GM12878 (cell line): ENCODE measurements at regions not wholly inside any gene's neighbourhood (a gene's known extent, or its start where the extent isn't known, plus 50 kb on each side); places are given as distances from the start of the nearest gene placed in this dataset.

Source experiments
- ATAC-seq: fragments of 200-7000 bp; cut with Tn5 transposase; 3 replicates; pipeline ENCODE4 v1.9.1; 2020; ENCODE audit warnings: mild to moderate bottlenecking, moderate library complexity
- BruUV-seq: library from RNA; stranded (reverse); fragments of 400-500 nt; replicated peaks from 2 replicates; lab custom pipeline; 2021; lab: Mats Ljungman, UMichigan
- CTCF ChIA-PET: fragments of 300-600 bp; sonication (Branson Sonifier 250); formaldehyde crosslinking; extraction: SDS; loops from one replicate; lab custom pipeline; 2021; ENCODE audit warnings: inconsistent platforms; lab: Yijun Ruan, JAX
- POLR2A ChIA-PET: fragments of 350-600 bp; formaldehyde crosslinking; extraction: SDS; loops from one replicate; lab custom pipeline; 2021; ENCODE audit warnings: inconsistent platforms; lab: Charles Lee
- RAD21 ChIA-PET: fragments of 300-600 bp; sonication (Branson Sonifier 250); formaldehyde crosslinking; loops from one replicate; lab custom pipeline; 2023; ENCODE audit warnings: antibody characterized with exemption; ENCODE audit not compliant: unreplicated experiment; lab: Charles Lee
- SMC1A ChIA-PET: fragments of 300-600 bp; sonication (Branson Sonifier 250); formaldehyde crosslinking; loops from one replicate; lab custom pipeline; 2023; ENCODE audit not compliant: unreplicated experiment, uncharacterized antibody; lab: Charles Lee
- DNase-seq: peaks from one replicate; pipeline ENCODE4 v3.0.0-alpha.2; 2011; ENCODE audit warnings: low read depth, low spot score
- FAIRE-seq: peaks from 3 replicates; lab custom pipeline; 2011; peaks lifted over from hg19 to GRCh38; lab: Jason Lieb, UNC
- H2AFZ ChIP-seq: 2 replicates; pipeline ENCODE4 v1.6.0; 2011; ENCODE audit warnings: low read depth, low read length, control low read depth; ENCODE audit not compliant: control insufficient read depth
- H3K27ac ChIP-seq: 2 replicates; pipeline ENCODE4 v1.5.1; 2011; ENCODE audit warnings: control low read depth; ENCODE audit not compliant: control insufficient read depth, insufficient read depth
- H3K27me3 ChIP-seq, 2 experiments: replicated peaks in 1 of 2; 2 replicates each; pipeline versions ENCODE4 v1.6.0 to v1.6.1; 2011; ENCODE audit warnings: low read length in 1 of 2; ENCODE audit not compliant: control insufficient read depth in 2 of 2, insufficient read depth in 2 of 2
- H3K36me3 ChIP-seq, 2 experiments: 2 replicates each; pipeline ENCODE4 v1.5.1; 2011; ENCODE audit warnings: low read length in 1 of 2; ENCODE audit not compliant: control insufficient read depth in 2 of 2, insufficient read depth in 2 of 2
- H3K4me1 ChIP-seq: 2 replicates; pipeline ENCODE4 v1.6.1; 2011; ENCODE audit warnings: mild to moderate bottlenecking, low read length, moderate library complexity, mixed read lengths; ENCODE audit not compliant: control insufficient read depth, insufficient read depth
- H3K4me2 ChIP-seq: 2 replicates; pipeline ENCODE4 v1.6.0; 2011; ENCODE audit warnings: control low read depth; ENCODE audit not compliant: control insufficient read depth, insufficient read depth
- H3K4me3 ChIP-seq: fragments of 200-600 bp; sonication (generic); 2 replicates; pipeline ENCODE4 v1.5.1; 2016
- H3K79me2 ChIP-seq: 2 replicates; pipeline ENCODE4 v1.6.0; 2011; ENCODE audit warnings: low read length; ENCODE audit not compliant: control insufficient read depth, insufficient read depth
- H3K9ac ChIP-seq: 2 replicates; pipeline ENCODE4 v1.8.0; 2011; ENCODE audit warnings: low read length, control low read depth, mixed read lengths; ENCODE audit not compliant: control insufficient read depth, insufficient read depth
- H3K9me3 ChIP-seq: replicated peaks from 3 replicates; pipeline ENCODE4 v1.5.1; 2011; ENCODE audit warnings: mild to moderate bottlenecking, low read length; ENCODE audit not compliant: control insufficient read depth, insufficient read depth
- H4K20me1 ChIP-seq: 2 replicates; pipeline ENCODE4 v1.6.0; 2011; ENCODE audit not compliant: control insufficient read depth, insufficient read depth
- CREB1 ChIP-seq: IDR thresholded peaks from 2 replicates; pipeline ENCODE4 v1.6.1; 2012; ENCODE audit warnings: low read depth, mild to moderate bottlenecking, inconsistent platforms
- FOXK2 ChIP-seq: fragments of 450-650 bp; IDR thresholded peaks from 2 replicates; pipeline ENCODE4 v1.6.1; 2017; ENCODE audit warnings: mild to moderate bottlenecking, moderate library complexity
- KAT2A ChIP-seq: conservative IDR thresholded peaks from 2 replicates; pipeline ENCODE4 v1.6.1; 2011; ENCODE audit warnings: low read depth, low read length; ENCODE audit not compliant: control insufficient read depth
- NFXL1 ChIP-seq: fragments of 450-650 bp; IDR thresholded peaks from 2 replicates; pipeline ENCODE4 v1.6.1; 2017; ENCODE audit warnings: antibody characterized with exemption, mild to moderate bottlenecking, borderline replicate concordance
- SIN3A ChIP-seq: IDR thresholded peaks from 2 replicates; pipeline ENCODE4 v1.6.1; 2012; ENCODE audit warnings: low read depth, low read length, improper control_type of control experiment
- SMAD5 ChIP-seq: IDR thresholded peaks from 2 replicates; pipeline ENCODE4 v1.6.1; 2016; ENCODE audit warnings: antibody characterized with exemption, low read depth
- SPI1 ChIP-seq: IDR thresholded peaks from 2 replicates; pipeline ENCODE4 v1.6.1; 2011; ENCODE audit warnings: low read depth, mild to moderate bottlenecking, low read length, moderate library complexity, borderline replicate concordance; ENCODE audit not compliant: insufficient read depth
- ZNF384 ChIP-seq: IDR thresholded peaks from 2 replicates; pipeline ENCODE4 v1.6.1; 2012; ENCODE audit warnings: low read depth, mild to moderate bottlenecking, low read length, improper control_type of control experiment, borderline replicate concordance
- WGBS: methylation state at CpG from one replicate; pipeline ENCODE4 v1.1.6; 2016; ENCODE audit warnings: low lambda C conversion rate; ENCODE audit not compliant: insufficient replicate concordance, insufficient coverage; ENCODE audit errors: missing lambda C conversion rate; 5-methylcytosine and 5-hydroxymethylcytosine counted together
- in situ Hi-C: fragments of 300-500 bp; cut with MboI; formaldehyde crosslinking; loops from 9 replicates; pipeline ENCODE4 v1.14.3; 2018; ENCODE audit warnings: mixed read lengths
- intact Hi-C: fragments of 100-400 bp; cut with micrococcal nuclease; formaldehyde crosslinking; loops from one replicate; pipeline ENCODE4 v1.14.2; 2022; ENCODE audit not compliant: unreplicated experiment

DNA sequence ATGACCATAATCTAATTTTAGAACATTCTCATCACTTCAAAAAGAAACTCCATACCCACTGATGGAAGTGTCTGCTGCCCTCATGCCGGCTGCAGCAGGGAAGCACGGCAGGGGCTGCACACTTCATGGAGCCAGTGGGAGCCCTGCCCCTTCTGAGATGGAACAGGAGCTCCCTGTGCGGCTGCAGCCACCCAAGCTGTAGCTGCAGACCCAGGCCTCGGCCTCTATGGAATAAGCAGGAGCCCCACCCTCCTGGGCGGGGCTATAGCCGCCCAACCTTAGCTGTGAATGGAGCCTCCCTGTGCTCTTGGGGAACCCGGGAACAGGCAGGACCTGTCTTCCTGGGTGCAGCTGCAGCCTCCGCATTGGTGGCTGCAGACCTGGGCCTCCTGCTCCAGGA, 128.5 kb downstream of the NUDT12 start:
- RAD21 ChIA-PET, result no interaction called here
- no peaks in the 10 kb centered on the region for H3K27me3 ChIP-seq
- no peaks in the 10 kb centered on the region for H4K20me1 ChIP-seq
- no peak overlapping the region for H2AFZ ChIP-seq
- no peak for TF ChIP-seq NFXL1
- no peak for TF ChIP-seq SMAD5
- no peak for TF ChIP-seq CREB1
- no peak for TF ChIP-seq SIN3A
- TF ChIP-seq KAT2A, result no peak
- TF ChIP-seq SPI1, result no peak
- TF ChIP-seq FOXK2, result no peak
- no peak overlapping the region for H3K4me2 ChIP-seq
- no peaks in the 10 kb centered on the region for H3K4me1 ChIP-seq
- no peaks in the 10 kb centered on the region for H3K36me3 ChIP-seq
- POLR2A ChIA-PET, result no interaction called here
- no peak overlapping the region for H3K9ac ChIP-seq
- intact Hi-C loops, result no loop called here
- in situ Hi-C loops, result no loop called here
- H3K79me2 ChIP-seq, result no peaks in the 10 kb centered on the region
- CTCF ChIA-PET, result no interaction called here
- no peak overlapping the region for H3K27ac ChIP-seq
- 43% methylated on average over 8 of the region's 8 CpGs for WGBS
- FAIRE-seq (no peak), ATAC-seq (no peak), DNase-seq (no peak)
- H3K4me3 ChIP-seq, result no peak overlapping the region
- no peaks in the 10 kb centered on the region for H3K9me3 ChIP-seq
- no TSS peak for BruUV-seq
- SMC1A ChIA-PET, result no interaction called here

DNA sequence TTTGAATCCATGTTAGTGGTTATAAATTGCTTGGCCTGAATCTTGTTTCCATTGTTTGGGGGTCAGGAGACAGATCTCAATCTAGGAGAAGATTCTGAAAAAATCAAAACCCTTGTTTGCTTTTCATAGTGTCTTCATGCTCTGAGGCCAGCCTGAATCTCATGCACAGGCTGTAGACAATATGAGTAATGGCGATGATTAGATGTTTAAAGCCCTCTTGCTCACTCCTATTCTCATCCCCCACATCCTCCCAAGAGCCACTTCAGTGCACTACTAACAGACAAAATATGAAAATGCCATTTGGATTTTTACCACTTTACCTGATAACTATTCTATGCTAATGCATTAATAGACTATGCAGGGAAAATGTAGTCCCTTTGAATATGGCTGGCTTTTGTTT, 129.4 kb downstream of the NUDT12 start:
- Histone ChIP-seq H3K4me3 (no peak overlapping the region), H4K20me1 (no peaks in the 10 kb centered on the region), H3K4me2 (no peak overlapping the region), H3K9ac (no peak overlapping the region), H3K4me1 (no peaks in the 10 kb centered on the region), H2AFZ (no peak overlapping the region), H3K27me3 (no peaks in the 10 kb centered on the region), H3K36me3 (no peaks in the 10 kb centered on the region), H3K79me2 (no peaks in the 10 kb centered on the region), H3K27ac (no peak overlapping the region), H3K9me3 (no peaks in the 10 kb centered on the region)
- BruUV-seq, result no TSS peak
- ChIA-PET RAD21 (no interaction called here), POLR2A (no interaction called here), SMC1A (no interaction called here), CTCF (no interaction called here)
- intact Hi-C loops, result no loop called here
- DNase-seq (no peak), ATAC-seq (no peak), FAIRE-seq (no peak)
- WGBS, result 35% methylated on average over 1 of the region's 1 CpG
- in situ Hi-C loops, result no loop called here
- no peak for TF ChIP-seq ZNF384
